Upper lobe of right lung (tissue), 1 donor: ENCODE measurements at regions not wholly inside any gene's neighbourhood (a gene's known extent, or its start where the extent isn't known, plus 50 kb on each side); places are given as distances from the start of the nearest gene placed in this dataset.

Source experiments
- ATAC-seq: fragments of 200-7000 bp; cut with Tn5 transposase; one replicate; pipeline ENCODE4 v1.9.1; 2020; ENCODE audit warnings: mild to moderate bottlenecking, moderate library complexity
- DNase-seq: peaks from one replicate; pipeline ENCODE4 v3.0.0-alpha.2; 2020
- H3K27ac ChIP-seq: fragments of 200-600 bp; one replicate; pipeline ENCODE4 v1.8.0; 2022
- H3K27me3 ChIP-seq: fragments of 200-600 bp; one replicate; pipeline ENCODE4 v1.8.0; 2022; ENCODE audit warnings: mild to moderate bottlenecking
- H3K36me3 ChIP-seq: fragments of 200-600 bp; one replicate; pipeline ENCODE4 v1.8.0; 2022
- H3K4me1 ChIP-seq: fragments of 200-600 bp; one replicate; pipeline ENCODE4 v1.8.0; 2022
- H3K4me3 ChIP-seq: fragments of 200-600 bp; one replicate; pipeline ENCODE4 v1.8.0; 2022; ENCODE audit warnings: mild to moderate bottlenecking
- H3K9me3 ChIP-seq: fragments of 200-600 bp; one replicate; pipeline ENCODE4 v1.8.0; 2022
- CTCF ChIP-seq: fragments of 200-600 bp; IDR thresholded peaks from one replicate; pipeline ENCODE4 v1.8.0; 2022; ENCODE audit warnings: antibody characterized with exemption
- intact Hi-C: fragments of 100-400 bp; cut with DNase I; formaldehyde crosslinking; loops from one replicate; pipeline ENCODE4 v1.11.0; 2022
- donor health status: DM: no; HTN: yes; CAD: no; lungs with severe emphysema.

- intact Hi-C loops = no loop called here
- Histone ChIP-seq H3K9me3 (no peaks in the 10 kb centered on the region), H3K4me1 (no peaks in the 10 kb centered on the region), H3K27ac (no peak overlapping the region), H3K4me3 (no peak overlapping the region), H3K36me3 (no peaks in the 10 kb centered on the region), H3K27me3 (no peaks in the 10 kb centered on the region)
- no peak for DNase-seq
- TF ChIP-seq CTCF = no peak
- ATAC-seq = no peak
Observed at GRCh38 chr1:57522575-57522974, 98.7 kb upstream of the DAB1 start.

- ATAC-seq (no peak), DNase-seq (no peak)
- Histone ChIP-seq H3K27ac (no peak overlapping the region), H3K27me3 (no peaks in the 10 kb centered on the region), H3K4me3 (no peak overlapping the region), H3K36me3 (no peaks in the 10 kb centered on the region), H3K4me1 (no peaks in the 10 kb centered on the region), H3K9me3 (no peaks in the 10 kb centered on the region)
- TF ChIP-seq CTCF = no peak
- intact Hi-C loops = no loop called here
Observed at GRCh38 chr1:57520743-57521515, 97.1 kb upstream of the DAB1 start.

GRCh38 chr1:57518496-57518895 lies 94.6 kb upstream of the DAB1 start:
- Histone ChIP-seq H3K36me3 (no peaks in the 10 kb centered on the region), H3K9me3 (no peaks in the 10 kb centered on the region), H3K27me3 (no peaks in the 10 kb centered on the region), H3K27ac (no peak overlapping the region), H3K4me3 (no peak overlapping the region), H3K4me1 (no peaks in the 10 kb centered on the region)
- DNase-seq = no peak
- TF ChIP-seq CTCF = no peak
- ATAC-seq = no peak
- intact Hi-C loops = no loop called here

GRCh38 chr1:57517587-57518374 lies 93.9 kb upstream of the DAB1 start:
- Histone ChIP-seq H3K27ac (no peak overlapping the region), H3K4me3 (no peak overlapping the region), H3K9me3 (no peaks in the 10 kb centered on the region), H3K36me3 (no peaks in the 10 kb centered on the region), H3K4me1 (no peaks in the 10 kb centered on the region), H3K27me3 (no peaks in the 10 kb centered on the region)
- no peak for ATAC-seq
- TF ChIP-seq CTCF = no peak
- no peak for DNase-seq
- intact Hi-C loops = no loop called here

- Histone ChIP-seq H3K4me3 (no peak overlapping the region), H3K9me3 (no peaks in the 10 kb centered on the region), H3K36me3 (no peaks in the 10 kb centered on the region), H3K4me1 (no peaks in the 10 kb centered on the region), H3K27me3 (peaks cover 3% of the 10 kb centered on the region), H3K27ac (no peak overlapping the region)
- intact Hi-C loops = no loop called here
- TF ChIP-seq CTCF = no peak
- DNase-seq (no peak), ATAC-seq (no peak)
Observed at GRCh38 chr1:57512386-57512785, 88.5 kb upstream of the DAB1 start.
